ENCODE measurements at regions not wholly inside any gene's neighbourhood (a gene's known extent, or its start where the extent isn't known, plus 50 kb on each side); places are given as distances from the start of the nearest gene placed in this dataset.

DNA sequence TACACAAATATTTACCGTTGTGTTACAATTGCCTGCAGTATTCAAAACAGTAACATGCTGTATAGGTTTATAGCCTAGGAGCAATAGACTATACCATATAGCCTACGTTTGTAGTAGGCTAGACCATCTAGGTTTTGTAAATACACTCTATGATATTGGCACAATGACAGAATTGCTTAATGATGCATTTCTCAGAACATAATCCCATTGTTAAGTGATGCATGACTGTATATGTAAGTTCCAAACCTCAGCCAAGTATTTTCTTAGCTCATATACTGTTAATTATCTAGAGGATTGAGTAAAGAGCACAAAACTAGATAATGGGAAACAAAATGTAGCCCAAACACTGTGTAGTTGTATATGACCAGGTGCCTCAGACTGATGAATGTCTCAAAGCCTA, 220.1 kb downstream of the ANXA1 start:
- no peak for TF ChIP-seq EP300 (IDR thresholded peaks at IDR 0.05)
- TF ChIP-seq POLR2A (IDR thresholded peaks at IDR 0.05) = no peak
- TF ChIP-seq, protein P1, sequence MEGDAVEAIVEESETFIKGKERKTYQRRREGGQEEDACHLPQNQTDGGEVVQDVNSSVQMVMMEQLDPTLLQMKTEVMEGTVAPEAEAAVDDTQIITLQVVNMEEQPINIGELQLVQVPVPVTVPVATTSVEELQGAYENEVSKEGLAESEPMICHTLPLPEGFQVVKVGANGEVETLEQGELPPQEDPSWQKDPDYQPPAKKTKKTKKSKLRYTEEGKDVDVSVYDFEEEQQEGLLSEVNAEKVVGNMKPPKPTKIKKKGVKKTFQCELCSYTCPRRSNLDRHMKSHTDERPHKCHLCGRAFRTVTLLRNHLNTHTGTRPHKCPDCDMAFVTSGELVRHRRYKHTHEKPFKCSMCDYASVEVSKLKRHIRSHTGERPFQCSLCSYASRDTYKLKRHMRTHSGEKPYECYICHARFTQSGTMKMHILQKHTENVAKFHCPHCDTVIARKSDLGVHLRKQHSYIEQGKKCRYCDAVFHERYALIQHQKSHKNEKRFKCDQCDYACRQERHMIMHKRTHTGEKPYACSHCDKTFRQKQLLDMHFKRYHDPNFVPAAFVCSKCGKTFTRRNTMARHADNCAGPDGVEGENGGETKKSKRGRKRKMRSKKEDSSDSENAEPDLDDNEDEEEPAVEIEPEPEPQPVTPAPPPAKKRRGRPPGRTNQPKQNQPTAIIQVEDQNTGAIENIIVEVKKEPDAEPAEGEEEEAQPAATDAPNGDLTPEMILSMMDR (IDR thresholded peaks at IDR 0.05) = no peak

Measured in upper lobe of left lung (tissue), 4 donors.